Psoas muscle (tissue), 7 donors: ENCODE measurements at regions not wholly inside any gene's neighbourhood (a gene's known extent, or its start where the extent isn't known, plus 50 kb on each side); places are given as distances from the start of the nearest gene placed in this dataset.

Experiments
- ATAC-seq, 4 donors: fragments of 200-7000 bp; cut with Tn5 transposase; one replicate each; pipeline ENCODE4 v1.9.1; 2020; ENCODE audit warnings: moderate library complexity in 3 of 4, mild to moderate bottlenecking in 2 of 4
- DNase-seq, 2 donors: peaks; one replicate each; pipeline ENCODE4 v3.0.0-alpha.2; 2020
- H3K27ac ChIP-seq: fragments of 200-600 bp; one replicate; pipeline ENCODE4 v1.8.0; 2022
- H3K27me3 ChIP-seq, 3 donors: fragments of 200-600 bp in 1 of 3; one replicate each; pipeline versions ENCODE4 v1.6.1 to v1.8.0; 2013 to 2022; ENCODE audit warnings: low read length in 2 of 3, mild to moderate bottlenecking in 2 of 3, moderate library complexity in 1 of 3; ENCODE audit not compliant: insufficient read depth in 3 of 3
- H3K36me3 ChIP-seq, 2 donors: fragments of 200-600 bp in 1 of 2; one replicate each; pipeline versions ENCODE4 v1.6.1 to v1.8.0; 2013 to 2022; ENCODE audit warnings: low read depth in 1 of 2, mild to moderate bottlenecking in 1 of 2, moderate library complexity in 1 of 2; ENCODE audit not compliant: insufficient read depth in 1 of 2
- H3K4me1 ChIP-seq: fragments of 200-600 bp; one replicate; pipeline ENCODE4 v1.8.0; 2022
- H3K4me3 ChIP-seq: fragments of 200-600 bp; one replicate; pipeline ENCODE4 v1.8.0; 2022; ENCODE audit warnings: mild to moderate bottlenecking
- H3K9me3 ChIP-seq: fragments of 200-600 bp; one replicate; pipeline ENCODE4 v1.8.0; 2022
- WGBS, 3 donors: extraction: QIAGEN DNeasy Blood & Tissue Kit; methylation state at CpG; one replicate each; pipeline versions ENCODE4 v1.1.6 to v1.1.7; 2013; 5-methylcytosine and 5-hydroxymethylcytosine counted together
- intact Hi-C, 2 donors: fragments of 100-400 bp; cut with DNase I; formaldehyde crosslinking; loops; one replicate each; pipeline versions ENCODE4 v1.11.0 to v1.14.2; 2022
- TF ChIP-seq, protein P1 (sequence below): fragments of 200-600 bp; IDR thresholded peaks from one replicate; pipeline ENCODE4 v1.8.0; 2022; ENCODE audit warnings: antibody characterized with exemption
- donor health status: healthy with polysubstance abuse.
- donor health status: DM: no; HTN: no; CAD: no; lungs with moderate emphysema.
- donor health status: Bipolar disorder and iron deficiency.
- donor health status: healthy.
- donor health status: DM: yes; HTN: yes; CAD: no.
- donor health status: DM: no; HTN: no; CAD: no.
- donor health status: DM: yes; HTN: yes; CAD: no.

DNA sequence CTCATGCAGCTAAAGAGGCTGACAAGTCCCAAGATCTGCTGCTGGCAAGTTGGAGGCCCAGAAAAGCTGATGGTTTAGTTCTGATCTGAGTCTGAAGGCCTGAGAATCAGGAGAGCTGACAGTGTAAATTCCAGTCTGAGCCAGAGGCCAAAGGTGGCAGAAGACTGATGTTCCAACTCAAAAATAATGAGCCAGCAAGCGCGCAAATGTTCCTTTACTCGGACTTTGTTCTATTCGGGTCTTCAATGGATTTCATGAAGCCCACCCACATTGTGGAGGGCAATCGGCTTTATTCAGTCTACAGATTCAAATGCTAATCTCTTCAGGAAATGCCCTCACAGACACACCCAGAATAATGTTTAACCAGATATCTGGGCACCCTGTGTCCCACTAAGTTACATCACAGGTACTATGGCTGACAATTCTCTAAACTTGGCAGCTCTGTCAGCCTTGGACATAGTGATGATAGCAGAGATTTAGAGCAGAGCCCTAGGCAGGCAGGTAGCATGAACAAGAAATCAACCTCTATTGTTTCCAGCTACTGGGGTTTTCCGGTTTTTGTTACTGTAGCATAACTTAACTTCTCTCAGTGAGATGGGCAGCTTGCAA lies 318.5 kb downstream of the HRH4 start:
- no peak overlapping the region for H3K27ac ChIP-seq
- no peak for ATAC-seq
- no peak for DNase-seq
- H3K4me1 ChIP-seq: no peaks in the 10 kb centered on the region
- no peaks in the 10 kb centered on the region for H3K27me3 ChIP-seq
- TF ChIP-seq, protein P1, sequence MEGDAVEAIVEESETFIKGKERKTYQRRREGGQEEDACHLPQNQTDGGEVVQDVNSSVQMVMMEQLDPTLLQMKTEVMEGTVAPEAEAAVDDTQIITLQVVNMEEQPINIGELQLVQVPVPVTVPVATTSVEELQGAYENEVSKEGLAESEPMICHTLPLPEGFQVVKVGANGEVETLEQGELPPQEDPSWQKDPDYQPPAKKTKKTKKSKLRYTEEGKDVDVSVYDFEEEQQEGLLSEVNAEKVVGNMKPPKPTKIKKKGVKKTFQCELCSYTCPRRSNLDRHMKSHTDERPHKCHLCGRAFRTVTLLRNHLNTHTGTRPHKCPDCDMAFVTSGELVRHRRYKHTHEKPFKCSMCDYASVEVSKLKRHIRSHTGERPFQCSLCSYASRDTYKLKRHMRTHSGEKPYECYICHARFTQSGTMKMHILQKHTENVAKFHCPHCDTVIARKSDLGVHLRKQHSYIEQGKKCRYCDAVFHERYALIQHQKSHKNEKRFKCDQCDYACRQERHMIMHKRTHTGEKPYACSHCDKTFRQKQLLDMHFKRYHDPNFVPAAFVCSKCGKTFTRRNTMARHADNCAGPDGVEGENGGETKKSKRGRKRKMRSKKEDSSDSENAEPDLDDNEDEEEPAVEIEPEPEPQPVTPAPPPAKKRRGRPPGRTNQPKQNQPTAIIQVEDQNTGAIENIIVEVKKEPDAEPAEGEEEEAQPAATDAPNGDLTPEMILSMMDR: no peak
- H3K9me3 ChIP-seq: no peaks in the 10 kb centered on the region
- intact Hi-C loops: no loop called here
- no peaks in the 10 kb centered on the region for H3K36me3 ChIP-seq
- 58 to 65% (median 59%) methylated on average over 6 of the region's 6 CpGs for WGBS, 3 donors
- no peak overlapping the region for H3K4me3 ChIP-seq

DNA sequence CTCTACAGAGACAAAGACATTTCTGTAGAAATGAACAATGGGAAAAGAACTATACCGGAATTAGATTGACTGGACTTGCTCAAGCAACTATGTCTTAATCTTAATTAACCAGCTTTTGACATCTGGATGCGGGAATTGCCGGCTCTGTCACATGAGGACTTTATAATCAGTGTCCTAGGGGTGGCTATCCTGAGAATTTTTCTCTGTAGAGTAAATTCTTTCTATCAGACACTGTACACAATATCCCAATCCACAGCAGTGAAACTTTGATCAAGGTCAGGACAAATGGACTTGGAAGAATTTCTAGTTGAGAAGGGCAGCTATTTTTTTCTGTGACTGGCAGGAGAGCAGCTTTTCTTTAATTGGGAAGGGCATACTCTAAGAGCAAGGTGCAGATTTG lies 322.1 kb downstream of the HRH4 start:
- 75 to 90% (median 77%) methylated on average over 3 of the region's 3 CpGs for WGBS, 3 donors
- ATAC-seq (no peak), DNase-seq (no peak)
- H3K4me3 ChIP-seq: no peak overlapping the region
- intact Hi-C loops: no loop called here
- TF ChIP-seq, protein P1: no peak
- H3K36me3 ChIP-seq: no peaks in the 10 kb centered on the region
- no peak overlapping the region for H3K27ac ChIP-seq
- no peaks in the 10 kb centered on the region for H3K9me3 ChIP-seq
- no peaks in the 10 kb centered on the region for H3K4me1 ChIP-seq
- no peaks in the 10 kb centered on the region for H3K27me3 ChIP-seq

DNA sequence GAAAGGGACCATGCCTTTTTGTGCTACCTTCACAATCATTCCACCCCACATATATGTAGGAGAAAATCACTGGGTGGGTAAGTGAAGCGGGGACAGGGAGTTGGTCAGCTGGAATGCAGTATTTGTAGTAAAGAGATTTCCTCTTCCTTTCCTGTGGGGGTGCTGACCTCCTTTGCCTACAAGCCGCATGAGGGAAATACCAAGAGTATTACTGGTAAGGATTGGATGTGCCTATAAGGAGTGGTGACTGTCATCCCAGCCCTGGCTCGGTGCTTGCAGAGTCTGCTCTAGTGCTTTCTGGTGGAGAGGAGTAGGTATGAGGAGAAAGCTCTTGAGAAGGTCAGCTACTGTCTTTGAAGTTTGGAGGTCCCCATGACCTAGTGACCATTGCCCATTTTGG lies 324.6 kb downstream of the HRH4 start:
- TF ChIP-seq, protein P1: no peak
- ATAC-seq: no peak
- no peaks in the 10 kb centered on the region for H3K36me3 ChIP-seq
- no peak overlapping the region for H3K27ac ChIP-seq
- no peak for DNase-seq
- WGBS, 3 donors: 80 to 95% (median 94%) methylated on average over 3 of the region's 3 CpGs
- H3K4me1 ChIP-seq: no peaks in the 10 kb centered on the region
- no peak overlapping the region for H3K4me3 ChIP-seq
- no peaks in the 10 kb centered on the region for H3K9me3 ChIP-seq
- no peaks in the 10 kb centered on the region for H3K27me3 ChIP-seq
- intact Hi-C loops: no loop called here

DNA sequence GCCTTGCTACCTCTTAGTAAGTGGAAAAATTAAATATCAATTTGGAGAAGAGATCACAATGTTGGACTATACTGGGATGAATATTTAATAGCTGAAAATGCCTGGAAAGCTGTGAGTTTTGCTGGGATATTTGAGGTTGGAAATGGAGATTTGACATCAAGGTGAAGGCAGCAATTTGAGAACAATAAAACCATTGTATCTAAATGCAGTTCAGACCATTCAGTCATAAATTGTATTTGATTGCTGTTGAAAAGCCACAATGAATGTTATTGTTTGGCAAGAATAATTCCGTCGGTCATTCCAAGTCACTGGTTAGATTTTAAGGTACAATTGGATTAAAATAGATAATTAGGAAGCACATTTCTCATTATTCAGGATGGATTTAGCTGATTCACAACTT lies 325.6 kb downstream of the HRH4 start:
- TF ChIP-seq, protein P1: no peak
- ATAC-seq: no peak
- no peak for DNase-seq

DNA sequence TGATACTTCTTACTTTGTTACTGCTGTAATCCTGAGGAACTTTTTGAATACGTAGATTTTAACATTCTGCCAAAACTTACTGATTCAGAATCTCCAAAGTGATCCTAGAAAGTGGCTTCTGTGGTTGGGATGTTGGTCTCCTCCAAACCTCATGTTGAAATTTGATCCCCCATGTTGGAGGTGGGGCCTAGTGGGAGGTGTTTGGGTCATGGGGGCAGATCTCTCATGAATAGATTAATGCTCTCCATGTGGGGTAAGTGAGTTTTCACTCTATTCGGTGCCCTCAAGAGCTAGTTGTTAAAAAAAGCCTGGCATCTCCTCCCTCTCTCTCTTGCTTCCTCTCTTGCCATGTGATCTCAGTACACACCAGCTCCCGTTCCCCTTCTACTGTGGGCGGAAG lies 329.9 kb downstream of the HRH4 start:
- intact Hi-C loops: no loop called here
- no peaks in the 10 kb centered on the region for H3K36me3 ChIP-seq
- H3K27ac ChIP-seq: no peak overlapping the region
- TF ChIP-seq, protein P1: no peak
- H3K9me3 ChIP-seq: no peaks in the 10 kb centered on the region
- H3K27me3 ChIP-seq: no peaks in the 10 kb centered on the region
- DNase-seq (no peak), ATAC-seq (no peak)
- 78 to 85% (median 80%) methylated on average over 4 of the region's 4 CpGs for WGBS, 3 donors
- H3K4me1 ChIP-seq: no peaks in the 10 kb centered on the region
- no peak overlapping the region for H3K4me3 ChIP-seq

More for the DNA sequence above, 325.6 kb downstream of the HRH4 start:
- no peaks in the 10 kb centered on the region for H3K4me1 ChIP-seq
- no peak overlapping the region for H3K4me3 ChIP-seq
- no peaks in the 10 kb centered on the region for H3K27me3 ChIP-seq
- H3K9me3 ChIP-seq: no peaks in the 10 kb centered on the region
- no peaks in the 10 kb centered on the region for H3K36me3 ChIP-seq
- 28 to 55% (median 35%) methylated on average over 2 of the region's 2 CpGs for WGBS, 3 donors
- intact Hi-C loops: no loop called here
- H3K27ac ChIP-seq: no peak overlapping the region
